HFF-Myc (cell line): ENCODE measurements at regions not wholly inside any gene's neighbourhood (a gene's known extent, or its start where the extent isn't known, plus 50 kb on each side); places are given as distances from the start of the nearest gene placed in this dataset.

Source experiments
- DNase-seq: peaks from one replicate; pipeline ENCODE4 v3.0.0-alpha.2; 2011; ENCODE audit warnings: low read depth; ENCODE audit errors: extremely low read depth
- H3K4me3 ChIP-seq: replicated peaks from 2 replicates; pipeline ENCODE4 v1.5.1; 2011; ENCODE audit warnings: low read depth, mild to moderate bottlenecking, control low read depth, low read length
- CTCF ChIP-seq: IDR thresholded peaks from 2 replicates; pipeline ENCODE4 v1.5.1; 2012; ENCODE audit warnings: mild to moderate bottlenecking, low read depth, low read length, control low read depth; ENCODE audit errors: missing control alignments

- H3K4me3 ChIP-seq = no peak overlapping the region
- DNase-seq = no peak
- TF ChIP-seq CTCF = no peak
These were observed 179.7 kb upstream of the CDH20 start for GRCh38 chr18:61153571-61153970.

- TF ChIP-seq CTCF = no peak
- DNase-seq = no peak
- no peak overlapping the region for H3K4me3 ChIP-seq
These were observed 178.4 kb upstream of the CDH20 start for GRCh38 chr18:61154866-61155265.

GRCh38 chr18:61155586-61155985 lies 177.6 kb upstream of the CDH20 start:
- no peak overlapping the region for H3K4me3 ChIP-seq
- DNase-seq = no peak
- TF ChIP-seq CTCF = no peak

- DNase-seq = no peak
These were observed 175.8 kb upstream of the CDH20 start for GRCh38 chr18:61157451-61157850.

GRCh38 chr18:61159246-61159645 lies 174.0 kb upstream of the CDH20 start:
- no peak overlapping the region for H3K4me3 ChIP-seq
- TF ChIP-seq CTCF = no peak
- DNase-seq = no peak

More at GRCh38 chr18:61157451-61157850, 175.8 kb upstream of the CDH20 start:
- no peak for TF ChIP-seq CTCF
- H3K4me3 ChIP-seq = no peak overlapping the region

- no peak for DNase-seq
- H3K4me3 ChIP-seq = no peak overlapping the region
- TF ChIP-seq CTCF = no peak
These were observed 168.9 kb upstream of the CDH20 start for GRCh38 chr18:61164321-61164720.

- DNase-seq = no peak
- no peak for TF ChIP-seq CTCF
- H3K4me3 ChIP-seq = no peak overlapping the region
These were observed 165.3 kb upstream of the CDH20 start for GRCh38 chr18:61167902-61168301.
